ENCODE measurements at regions not wholly inside any gene's neighbourhood (a gene's known extent, or its start where the extent isn't known, plus 50 kb on each side); places are given as distances from the start of the nearest gene placed in this dataset.

GRCh38 chr9:108654566-108654965, 201.2 kb downstream of the ACTL7B start:
- H3K9ac ChIP-seq (ENCODE audit: low read length), result no peak overlapping the region
- H3K36me3 ChIP-seq (ENCODE audit: insufficient read depth, low read length), result no peaks in the 10 kb centered on the region
- no peaks in the 10 kb centered on the region for H3K4me1 Mint-ChIP-seq (ENCODE audit: low read depth, unreplicated experiment)
- H3K4me1 ChIP-seq (ENCODE audit: insufficient read depth, low read length), result no peaks in the 10 kb centered on the region
- no peak overlapping the region for H3K4me2 ChIP-seq (ENCODE audit: low read length)
- no peak overlapping the region for H3K4me3 ChIP-seq (ENCODE audit: insufficient read depth, low read depth, low read length)
- no peak overlapping the region for H3K27ac ChIP-seq (ENCODE audit: low read depth, low read length)
- H3K27me3 Mint-ChIP-seq (ENCODE audit: low read depth, unreplicated experiment), result peaks cover 7% of the 10 kb centered on the region
- H3K79me2 ChIP-seq (ENCODE audit: insufficient read depth, low read length), result no peaks in the 10 kb centered on the region
- FAIRE-seq (no peak), DNase-seq (ENCODE audit: low read depth) (no peak)
- TF ChIP-seq CTCF (IDR thresholded peaks at IDR 0.05; ENCODE audit: insufficient read depth, low read depth, low read length) (no peak), EZH2 (IDR thresholded peaks at IDR 0.05; ENCODE audit: insufficient read depth, low read length) (no peak)
- no peak overlapping the region for H3K4me3 Mint-ChIP-seq (ENCODE audit: unreplicated experiment)
- H3K27me3 ChIP-seq (ENCODE audit: insufficient read depth, low read length), result peaks cover 3% of the 10 kb centered on the region
- H3K36me3 Mint-ChIP-seq (ENCODE audit: low read depth, unreplicated experiment), result no peaks in the 10 kb centered on the region
- H3K9me3 Mint-ChIP-seq (ENCODE audit: unreplicated experiment), result peaks cover 6% of the 10 kb centered on the region
- H3K9me3 ChIP-seq (ENCODE audit: insufficient read depth, low read depth, low read length), result peaks cover 3% of the 10 kb centered on the region
- no peak overlapping the region for H3K27ac Mint-ChIP-seq (ENCODE audit: unreplicated experiment)
- no peaks in the 10 kb centered on the region for H4K20me1 ChIP-seq (ENCODE audit: insufficient read depth, low read length)
- no peak overlapping the region for H2AFZ ChIP-seq (ENCODE audit: low read depth, low read length)

GRCh38 chr9:108652851-108653250, 202.9 kb downstream of the ACTL7B start:
- no peak overlapping the region for H3K27ac Mint-ChIP-seq (ENCODE audit: unreplicated experiment)
- H3K4me3 Mint-ChIP-seq (ENCODE audit: unreplicated experiment), result no peak overlapping the region
- Histone ChIP-seq H4K20me1 (ENCODE audit: insufficient read depth, low read length) (no peaks in the 10 kb centered on the region), H3K9ac (ENCODE audit: low read length) (no peak overlapping the region), H3K4me1 (ENCODE audit: insufficient read depth, low read length) (no peaks in the 10 kb centered on the region), H3K36me3 (ENCODE audit: insufficient read depth, low read length) (no peaks in the 10 kb centered on the region), H3K27me3 (ENCODE audit: insufficient read depth, low read length) (peaks cover 3% of the 10 kb centered on the region), H3K4me3 (ENCODE audit: insufficient read depth, low read depth, low read length) (no peak overlapping the region), H3K4me2 (ENCODE audit: low read length) (no peak overlapping the region), H3K9me3 (ENCODE audit: insufficient read depth, low read depth, low read length) (no peaks in the 10 kb centered on the region), H3K27ac (ENCODE audit: low read depth, low read length) (no peak overlapping the region), H3K79me2 (ENCODE audit: insufficient read depth, low read length) (no peaks in the 10 kb centered on the region), H2AFZ (ENCODE audit: low read depth, low read length) (no peak overlapping the region)
- H3K9me3 Mint-ChIP-seq (ENCODE audit: unreplicated experiment), result no peaks in the 10 kb centered on the region
- FAIRE-seq, result no peak
- no peak for DNase-seq (ENCODE audit: low read depth)
- no peaks in the 10 kb centered on the region for H3K4me1 Mint-ChIP-seq (ENCODE audit: low read depth, unreplicated experiment)
- peaks cover 7% of the 10 kb centered on the region for H3K27me3 Mint-ChIP-seq (ENCODE audit: low read depth, unreplicated experiment)
- H3K36me3 Mint-ChIP-seq (ENCODE audit: low read depth, unreplicated experiment), result no peaks in the 10 kb centered on the region
- TF ChIP-seq EZH2 (IDR thresholded peaks at IDR 0.05; ENCODE audit: insufficient read depth, low read length) (no peak), CTCF (IDR thresholded peaks at IDR 0.05; ENCODE audit: insufficient read depth, low read depth, low read length) (no peak)

GRCh38 chr9:108650826-108651225, 205.0 kb downstream of the ACTL7B start:
- H3K4me1 Mint-ChIP-seq (ENCODE audit: low read depth, unreplicated experiment), result no peaks in the 10 kb centered on the region
- TF ChIP-seq CTCF (IDR thresholded peaks at IDR 0.05; ENCODE audit: insufficient read depth, low read depth, low read length) (no peak), EZH2 (IDR thresholded peaks at IDR 0.05; ENCODE audit: insufficient read depth, low read length) (no peak)
- H3K27ac ChIP-seq (ENCODE audit: low read depth, low read length), result no peak overlapping the region
- no peak overlapping the region for H3K27ac Mint-ChIP-seq (ENCODE audit: unreplicated experiment)
- H4K20me1 ChIP-seq (ENCODE audit: insufficient read depth, low read length), result no peaks in the 10 kb centered on the region
- FAIRE-seq (no peak), DNase-seq (ENCODE audit: low read depth) (no peak)
- no peak overlapping the region for H3K9ac ChIP-seq (ENCODE audit: low read length)
- H3K36me3 Mint-ChIP-seq (ENCODE audit: low read depth, unreplicated experiment), result no peaks in the 10 kb centered on the region
- no peaks in the 10 kb centered on the region for H3K4me1 ChIP-seq (ENCODE audit: insufficient read depth, low read length)
- no peaks in the 10 kb centered on the region for H3K36me3 ChIP-seq (ENCODE audit: insufficient read depth, low read length)
- peaks cover 4% of the 10 kb centered on the region for H3K9me3 Mint-ChIP-seq (ENCODE audit: unreplicated experiment)
- H3K79me2 ChIP-seq (ENCODE audit: insufficient read depth, low read length), result no peaks in the 10 kb centered on the region
- no peaks in the 10 kb centered on the region for H3K9me3 ChIP-seq (ENCODE audit: insufficient read depth, low read depth, low read length)
- H3K4me3 ChIP-seq (ENCODE audit: insufficient read depth, low read depth, low read length), result no peak overlapping the region
- peaks cover 1% of the 10 kb centered on the region for H3K27me3 Mint-ChIP-seq (ENCODE audit: low read depth, unreplicated experiment)
- no peak overlapping the region for H3K4me2 ChIP-seq (ENCODE audit: low read length)
- H3K27me3 ChIP-seq (ENCODE audit: insufficient read depth, low read length), result peaks cover 3% of the 10 kb centered on the region
- H2AFZ ChIP-seq (ENCODE audit: low read depth, low read length), result no peak overlapping the region
- H3K4me3 Mint-ChIP-seq (ENCODE audit: unreplicated experiment), result no peak overlapping the region

Data from astrocyte (in vitro differentiated cells and primary cell).